SK-N-SH (cell line): ENCODE measurements at regions not wholly inside any gene's neighbourhood (a gene's known extent, or its start where the extent isn't known, plus 50 kb on each side); places are given as distances from the start of the nearest gene placed in this dataset.

ENCODE experiments used
- CTCF ChIA-PET: fragments of 300-600, 350-600 bp; formaldehyde crosslinking; extraction: SDS; loops from one replicate; lab custom pipeline; 2021; lab: Yijun Ruan, JAX
- POLR2A ChIA-PET: fragments of 350-600 bp; sonication (Branson Sonifier 250); formaldehyde crosslinking; extraction: SDS; loops from one replicate; lab custom pipeline; 2020; ENCODE audit warnings: antibody characterized with exemption, inconsistent platforms; lab: Yijun Ruan, JAX
- DNase-seq: peaks from one replicate; pipeline ENCODE4 v3.0.0; 2012
- H2AFZ ChIP-seq: fragments of 200-600 bp; sonication (generic); 2 replicates; pipeline ENCODE4 v1.8.1; 2016; ENCODE audit warnings: antibody characterized with exemption, mild to moderate bottlenecking, low read depth
- H3F3A ChIP-seq: fragments of 200-600 bp; sonication (generic); replicated peaks from 2 replicates; pipeline ENCODE3; 2016; ENCODE audit warnings: antibody characterized with exemption, mild to moderate bottlenecking; ENCODE audit not compliant: insufficient read depth
- H3K27ac ChIP-seq, 2 experiments: fragments of 200-500 bp in 1 of 2; fragments of 200-600 bp in 1 of 2; sonication (Bioruptor generic) in 1 of 2; sonication (generic), shearing (Covaris generic) in 1 of 2; 2 replicates each; pipeline versions ENCODE4 v1.5.1 to v1.6.1; 2014 to 2016; ENCODE audit warnings: low read depth in 2 of 2, inconsistent platforms in 1 of 2, low read length in 1 of 2, mild to moderate bottlenecking in 1 of 2, mixed read lengths in 1 of 2
- H3K27me3 ChIP-seq: fragments of 200-600 bp; sonication (generic), shearing (Covaris generic); 2 replicates; pipeline ENCODE4 v1.6.1; 2016; ENCODE audit warnings: mixed run types; ENCODE audit not compliant: insufficient read depth
- H3K36me3 ChIP-seq, 2 experiments: fragments of 200-500 bp in 1 of 2; fragments of 200-600 bp in 1 of 2; sonication (Bioruptor generic) in 1 of 2; sonication (generic) in 1 of 2; replicated peaks in 1 of 2; 2 replicates each; pipeline versions ENCODE3 to v1.5.1; 2014 to 2016; ENCODE audit warnings: low read length in 1 of 2, mild to moderate bottlenecking in 1 of 2; ENCODE audit not compliant: insufficient read depth in 2 of 2, control insufficient read depth in 1 of 2
- H3K4me1 ChIP-seq, 2 experiments: fragments of 200-500 bp in 1 of 2; fragments of 200-600 bp in 1 of 2; sonication (Bioruptor generic) in 1 of 2; sonication (generic), shearing (Covaris generic) in 1 of 2; 2 replicates each; pipeline versions ENCODE4 v1.5.1 to v1.6.1; 2014 to 2016; ENCODE audit warnings: low read depth in 1 of 2, low read length in 1 of 2, mixed run types in 1 of 2; ENCODE audit not compliant: insufficient read depth in 2 of 2, control insufficient read depth in 1 of 2
- H3K4me2 ChIP-seq: fragments of 200-600 bp; sonication (generic), shearing (Covaris generic); 2 replicates; pipeline ENCODE4 v1.6.1; 2017; ENCODE audit warnings: mixed run types
- H3K4me3 ChIP-seq, 2 experiments: fragments of 200-500 bp in 1 of 2; fragments of 200-600 bp in 1 of 2; sonication (Bioruptor generic) in 1 of 2; sonication (generic), shearing (Covaris generic) in 1 of 2; 2 replicates each; pipeline versions ENCODE4 v1.5.1 to v1.8.1; 2014 to 2016; ENCODE audit warnings: low read depth in 2 of 2, inconsistent platforms in 1 of 2, low read length in 1 of 2, mild to moderate bottlenecking in 1 of 2, mixed read lengths in 1 of 2, moderate library complexity in 1 of 2
- H3K79me2 ChIP-seq: fragments of 200-600 bp; sonication (generic); 2 replicates; pipeline ENCODE4 v1.8.1; 2017; ENCODE audit warnings: mild to moderate bottlenecking; ENCODE audit not compliant: insufficient read depth
- H3K9ac ChIP-seq: fragments of 200-600 bp; sonication (generic); 2 replicates; pipeline ENCODE4 v1.6.1; 2017; ENCODE audit warnings: mixed run types
- H3K9me2 ChIP-seq: fragments of 200-600 bp; sonication (generic); 2 replicates; pipeline ENCODE4 v1.6.1; 2017; ENCODE audit warnings: mixed run types
- H3K9me3 ChIP-seq: fragments of 200-600 bp; sonication (generic); 2 replicates; pipeline ENCODE4 v1.6.1; 2017; ENCODE audit warnings: mixed run types, mild to moderate bottlenecking, moderate library complexity
- H4K20me1 ChIP-seq: fragments of 200-600 bp; sonication (generic); 2 replicates; pipeline ENCODE4 v1.6.1; 2017; ENCODE audit warnings: mild to moderate bottlenecking, mixed run types; ENCODE audit not compliant: insufficient read depth
- CHD2 ChIP-seq: fragments of 150-350 bp; IDR thresholded peaks from 2 replicates; pipeline ENCODE4 v1.6.1; 2018; ENCODE audit warnings: low read length; ENCODE audit not compliant: partially characterized antibody
- EZH2phosphoT487 ChIP-seq: fragments of 200-600 bp; sonication (generic); IDR thresholded peaks from 2 replicates; pipeline ENCODE4 v1.6.1; 2017; ENCODE audit warnings: low read depth, mixed run types, mild to moderate bottlenecking, antibody characterized with exemption, moderate library complexity, borderline replicate concordance
- FOSL2 ChIP-seq: IDR thresholded peaks from 2 replicates; pipeline ENCODE4 v1.4.0; 2012; ENCODE audit warnings: low read depth, mild to moderate bottlenecking, moderate library complexity, borderline replicate concordance
- GABPA ChIP-seq: IDR thresholded peaks from 2 replicates; pipeline ENCODE4 v1.4.0; 2012; ENCODE audit warnings: low read depth, mild to moderate bottlenecking
- JUND ChIP-seq: IDR thresholded peaks from 2 replicates; pipeline ENCODE4 v1.4.0; 2012
- MEF2A ChIP-seq: IDR thresholded peaks from 2 replicates; pipeline ENCODE4 v1.4.0; 2012; ENCODE audit warnings: low read depth, borderline replicate concordance
- MXI1 ChIP-seq: IDR thresholded peaks from 2 replicates; pipeline ENCODE4 v1.6.1; 2012; ENCODE audit warnings: mild to moderate bottlenecking, low read depth, low read length, improper control_type of control experiment
- NFIC ChIP-seq: IDR thresholded peaks from 2 replicates; pipeline ENCODE4 v1.4.0; 2012; ENCODE audit warnings: borderline replicate concordance
- NRF1 ChIP-seq: IDR thresholded peaks from 2 replicates; pipeline ENCODE4 v1.6.1; 2012; ENCODE audit warnings: low read depth, mild to moderate bottlenecking, low read length
- PBX3 ChIP-seq: IDR thresholded peaks from 2 replicates; pipeline ENCODE4; 2012
- POLR2AphosphoS5 ChIP-seq: IDR thresholded peaks from 2 replicates; pipeline ENCODE4 v1.6.1; 2012; ENCODE audit warnings: low read depth, low read length
- RAD21 ChIP-seq: IDR thresholded peaks from 2 replicates; pipeline ENCODE4 v1.6.1; 2012; ENCODE audit warnings: mild to moderate bottlenecking, low read length
- RXRA ChIP-seq: IDR thresholded peaks from 2 replicates; pipeline ENCODE4 v1.4.0; 2012; ENCODE audit warnings: low read depth, mild to moderate bottlenecking, borderline replicate concordance
- SIN3A ChIP-seq: IDR thresholded peaks from 2 replicates; pipeline ENCODE4 v1.6.1; 2012; ENCODE audit warnings: low read depth, mild to moderate bottlenecking, low read length, moderate library complexity, borderline replicate concordance
- SMC3 ChIP-seq: IDR thresholded peaks from 2 replicates; pipeline ENCODE4 v1.6.1; 2012; ENCODE audit warnings: low read depth, low read length, improper control_type of control experiment
- TAF1 ChIP-seq: IDR thresholded peaks from 2 replicates; pipeline ENCODE4 v1.6.1; 2012; ENCODE audit warnings: low read depth, mild to moderate bottlenecking, low read length, moderate library complexity, borderline replicate concordance
- USF1 ChIP-seq: IDR thresholded peaks from 2 replicates; pipeline ENCODE4 v1.4.0; 2012; ENCODE audit warnings: low read depth, borderline replicate concordance
- ZBTB33 ChIP-seq: IDR thresholded peaks from 2 replicates; pipeline ENCODE4 v1.4.0; 2012; ENCODE audit warnings: low read depth, borderline replicate concordance
- WGBS: methylation state at CpG from one replicate; pipeline ENCODE4 v1.1.6; 2017; ENCODE audit warnings: low lambda C conversion rate; 5-methylcytosine and 5-hydroxymethylcytosine counted together

GRCh38 chr18:55906536-55906935 lies 318.5 kb upstream of the TCF4 start:
- no peaks in the 10 kb centered on the region for H3F3A ChIP-seq
- peaks cover 3% of the 10 kb centered on the region; the same call in 1 of the 2 replicates for H3K9me2 ChIP-seq
- no peak for TF ChIP-seq NFIC
- TF ChIP-seq POLR2AphosphoS5 = no peak
- no peak for TF ChIP-seq JUND
- TF ChIP-seq RAD21 = no peak
- TF ChIP-seq EZH2phosphoT487 = no peak
- TF ChIP-seq MXI1 = no peak
- H3K9me3 ChIP-seq = no peaks in the 10 kb centered on the region
- no peaks in the 10 kb centered on the region for H3K27me3 ChIP-seq
- H4K20me1 ChIP-seq = no peaks in the 10 kb centered on the region
- H3K27ac ChIP-seq = no peak overlapping the region
- no peak overlapping the region for H3K4me3 ChIP-seq
- no peak overlapping the region for H2AFZ ChIP-seq
- peaks cover 0 to 5% of the 10 kb centered on the region in 2 experiments; a peak in 2 of 4 replicates for H3K4me1 ChIP-seq
- CTCF ChIA-PET = no interaction called here
- H3K36me3 ChIP-seq = no peaks in the 10 kb centered on the region
- no peak overlapping the region for H3K9ac ChIP-seq
- no peak overlapping the region for H3K4me2 ChIP-seq
- no peak for DNase-seq
- no peaks in the 10 kb centered on the region for H3K79me2 ChIP-seq
- 62% methylated on average over 2 of the region's 2 CpGs for WGBS
- POLR2A ChIA-PET = no interaction called here

DNA sequence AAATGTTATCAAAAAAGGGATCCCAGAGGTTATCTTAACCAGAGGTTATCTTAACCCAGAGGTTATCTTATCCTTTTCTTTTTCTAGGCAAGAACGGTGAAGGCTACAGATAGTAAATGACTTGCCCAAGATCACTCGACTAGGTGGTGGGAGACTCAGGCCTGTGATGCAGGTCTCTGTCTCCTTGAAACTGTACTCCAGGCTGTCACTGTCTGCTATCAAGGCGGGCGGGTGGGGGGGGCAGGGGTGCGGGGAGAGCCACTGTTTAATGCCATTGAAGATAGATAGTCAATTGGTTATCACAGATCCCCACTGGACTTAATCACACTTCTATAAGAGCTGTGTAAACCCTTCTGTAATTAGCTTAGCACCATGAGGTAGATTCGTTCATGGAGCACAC lies 315.9 kb upstream of the TCF4 start:
- H3K4me3 ChIP-seq = no peak overlapping the region
- POLR2A ChIA-PET = no interaction called here
- no peak for DNase-seq
- H3K79me2 ChIP-seq = no peaks in the 10 kb centered on the region
- no peaks in the 10 kb centered on the region for H4K20me1 ChIP-seq
- H3K27ac ChIP-seq = no peak overlapping the region
- no peak overlapping the region for H2AFZ ChIP-seq
- H3K4me2 ChIP-seq = no peak overlapping the region
- peaks cover 3% of the 10 kb centered on the region; the same call in 1 of the 2 replicates for H3K9me2 ChIP-seq
- H3K36me3 ChIP-seq = no peaks in the 10 kb centered on the region
- WGBS = 77% methylated on average over 6 of the region's 6 CpGs
- CTCF ChIA-PET = interaction anchor here (1.4 kb wide), 1 partner anchor 9 kb away, joined by 4 read pairs; no protein-coding TSS in a partner anchor
- H3K9ac ChIP-seq = no peak overlapping the region
- no peaks in the 10 kb centered on the region for H3K27me3 ChIP-seq
- H3K9me3 ChIP-seq = no peaks in the 10 kb centered on the region
- peaks cover 0 to 19% of the 10 kb centered on the region in 2 experiments; a peak in 3 of 4 replicates for H3K4me1 ChIP-seq
- peaks cover 8% of the 10 kb centered on the region for H3F3A ChIP-seq
- TF ChIP-seq SIN3A (no peak), GABPA (no peak), RXRA (no peak), SMC3 (no peak), POLR2AphosphoS5 (no peak), EZH2phosphoT487 (no peak), MEF2A (no peak), NRF1 (no peak), USF1 (no peak), TAF1 (no peak), FOSL2 (no peak), PBX3 (no peak), ZBTB33 (no peak), CHD2 (no peak)
- TF ChIP-seq, all 33 proteins: peak for 0
